HuH-7 (cell line): ENCODE measurements at regions not wholly inside any gene's neighbourhood (a gene's known extent, or its start where the extent isn't known, plus 50 kb on each side); places are given as distances from the start of the nearest gene placed in this dataset.
"Not testable (repeated sequence)": the region's sequence is repeated elsewhere in the genome, so short reads cannot be mapped to it uniquely, and the experiment has no call there.

Experiments used
- DNase-seq: peaks from one replicate; pipeline ENCODE4 v3.0.0; 2011; ENCODE audit warnings: low spot score

GRCh38 chr13:44661936-44662335 lies 85.8 kb upstream of the TSC22D1 start:
- no peak for DNase-seq

GRCh38 chr13:44660050-44660449 lies 83.9 kb upstream of the TSC22D1 start:
- DNase-seq = no peak

GRCh38 chr13:44652962-44653660 lies 77.0 kb upstream of the TSC22D1 start:
- no peak for DNase-seq

GRCh38 chr13:44652168-44652567 lies 76.0 kb upstream of the TSC22D1 start:
- DNase-seq = no peak

GRCh38 chr13:44651724-44652123 lies 75.6 kb upstream of the TSC22D1 start:
- no peak for DNase-seq

GRCh38 chr13:44651209-44651608 lies 75.1 kb upstream of the TSC22D1 start:
- no peak for DNase-seq

- no peak for DNase-seq
These were observed 73.7 kb upstream of the TSC22D1 start for GRCh38 chr13:44649834-44650233.

- DNase-seq = no peak
These were observed 72.9 kb upstream of the TSC22D1 start for GRCh38 chr13:44649104-44649428.

GRCh38 chr13:44648392-44649103 lies 72.4 kb upstream of the TSC22D1 start:
- peak; percentile 54 for DNase-seq

- not testable (repeated sequence) for DNase-seq
These were observed 71.4 kb upstream of the TSC22D1 start for GRCh38 chr13:44647560-44647959.

GRCh38 chr13:44646044-44646443 lies 69.9 kb upstream of the TSC22D1 start:
- no peak for DNase-seq

- DNase-seq = no peak
These were observed 67.1 kb upstream of the TSC22D1 start for GRCh38 chr13:44643256-44643655.

- no peak for DNase-seq
These were observed 61.5 kb upstream of the TSC22D1 start for GRCh38 chr13:44637581-44637980.

GRCh38 chr13:44629465-44630183 lies 53.5 kb upstream of the TSC22D1 start:
- no peak for DNase-seq

- not testable (repeated sequence) for DNase-seq
These were observed 52.7 kb upstream of the TSC22D1 start for GRCh38 chr13:44628826-44629225.

- no peak for DNase-seq
These were observed 51.3 kb upstream of the TSC22D1 start for GRCh38 chr13:44627441-44627840.

GRCh38 chr13:44626176-44626575 lies 50.0 kb upstream of the TSC22D1 start:
- no peak for DNase-seq
